ENCODE measurements at regions not wholly inside any gene's neighbourhood (a gene's known extent, or its start where the extent isn't known, plus 50 kb on each side); places are given as distances from the start of the nearest gene placed in this dataset.

- TF ChIP-seq, protein P1, sequence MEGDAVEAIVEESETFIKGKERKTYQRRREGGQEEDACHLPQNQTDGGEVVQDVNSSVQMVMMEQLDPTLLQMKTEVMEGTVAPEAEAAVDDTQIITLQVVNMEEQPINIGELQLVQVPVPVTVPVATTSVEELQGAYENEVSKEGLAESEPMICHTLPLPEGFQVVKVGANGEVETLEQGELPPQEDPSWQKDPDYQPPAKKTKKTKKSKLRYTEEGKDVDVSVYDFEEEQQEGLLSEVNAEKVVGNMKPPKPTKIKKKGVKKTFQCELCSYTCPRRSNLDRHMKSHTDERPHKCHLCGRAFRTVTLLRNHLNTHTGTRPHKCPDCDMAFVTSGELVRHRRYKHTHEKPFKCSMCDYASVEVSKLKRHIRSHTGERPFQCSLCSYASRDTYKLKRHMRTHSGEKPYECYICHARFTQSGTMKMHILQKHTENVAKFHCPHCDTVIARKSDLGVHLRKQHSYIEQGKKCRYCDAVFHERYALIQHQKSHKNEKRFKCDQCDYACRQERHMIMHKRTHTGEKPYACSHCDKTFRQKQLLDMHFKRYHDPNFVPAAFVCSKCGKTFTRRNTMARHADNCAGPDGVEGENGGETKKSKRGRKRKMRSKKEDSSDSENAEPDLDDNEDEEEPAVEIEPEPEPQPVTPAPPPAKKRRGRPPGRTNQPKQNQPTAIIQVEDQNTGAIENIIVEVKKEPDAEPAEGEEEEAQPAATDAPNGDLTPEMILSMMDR (IDR thresholded peaks at IDR 0.05 in 2 of 3, conservative IDR thresholded peaks at IDR 0.05 in 1 of 3; ENCODE audit: borderline replicate concordance in 1 of 3, insufficient read depth in 1 of 3, low read depth in 2 of 3, low read length in 2 of 3) = no peak
- TF ChIP-seq EZH2 (IDR thresholded peaks at IDR 0.05) (no peak), POLR2A (IDR thresholded peaks at IDR 0.05; ENCODE audit: borderline replicate concordance, extremely low read depth, insufficient read depth, insufficient read length) (no peak), SP1 (IDR thresholded peaks at IDR 0.05; ENCODE audit: low read depth) (peak; percentile 93), ATF3 (IDR thresholded peaks at IDR 0.05) (no peak), FOSL1 (IDR thresholded peaks at IDR 0.05; ENCODE audit: low read depth) (peak; percentile 91)
Measured at GRCh38 chr13:106096661-106097092, 438.8 kb downstream of the EFNB2 start.

Measured in HCT116 (cell line).